Subcutaneous abdominal adipose tissue (tissue), 5 donors: ENCODE measurements at regions not wholly inside any gene's neighbourhood (a gene's known extent, or its start where the extent isn't known, plus 50 kb on each side); places are given as distances from the start of the nearest gene placed in this dataset.

Experiments
- H3K27ac ChIP-seq: one replicate; pipeline ENCODE4 v1.7.0; 2013; ENCODE audit warnings: low read depth, mild to moderate bottlenecking, inconsistent platforms, low read length, moderate library complexity
- H3K27me3 ChIP-seq, 5 donors: one replicate each; pipeline ENCODE4 v1.7.0; 2013; ENCODE audit warnings: low read length in 5 of 5, inconsistent platforms in 1 of 5; ENCODE audit not compliant: control insufficient read depth in 5 of 5, insufficient read depth in 4 of 5
- H3K36me3 ChIP-seq, 5 donors: one replicate each; pipeline ENCODE4 v1.7.0; 2013; ENCODE audit warnings: low read length in 5 of 5; ENCODE audit not compliant: control insufficient read depth in 5 of 5, insufficient read depth in 5 of 5
- H3K4me1 ChIP-seq, 5 donors: one replicate each; pipeline ENCODE4 v1.7.0; 2013; ENCODE audit warnings: low read length in 5 of 5, mild to moderate bottlenecking in 3 of 5, moderate library complexity in 1 of 5; ENCODE audit not compliant: control insufficient read depth in 5 of 5, insufficient read depth in 5 of 5
- H3K4me3 ChIP-seq, 5 donors: one replicate each; pipeline ENCODE4 v1.7.0; 2013; ENCODE audit warnings: low read length in 5 of 5, low read depth in 1 of 5
- H3K9ac ChIP-seq, 5 donors: one replicate each; pipeline ENCODE4 v1.7.0; 2013; ENCODE audit warnings: low read length in 5 of 5, mild to moderate bottlenecking in 4 of 5, moderate library complexity in 3 of 5
- H3K9me3 ChIP-seq, 5 donors: one replicate each; pipeline ENCODE4 v1.7.0; 2013; ENCODE audit warnings: low read length in 5 of 5; ENCODE audit not compliant: control insufficient read depth in 5 of 5
- donor health status: healthy.
- donor health status: healthy.
- donor health status: healthy.
- donor health status: healthy.
- donor health status: healthy.

- Histone ChIP-seq H3K9me3 (no peaks in the 10 kb centered on the region), H3K27ac (peak overlapping the region; percentile 88), H3K4me1 (peaks cover 3 to 28% (median 21%) of the 10 kb centered on the region in 5 donors), H3K27me3 (no peaks in the 10 kb centered on the region), H3K4me3 (no peak overlapping the region), H3K36me3 (no peaks in the 10 kb centered on the region), H3K9ac (no peak overlapping the region)
These were observed 293.1 kb downstream of the SOX4 start for GRCh38 chr6:21886542-21887151.

DNA sequence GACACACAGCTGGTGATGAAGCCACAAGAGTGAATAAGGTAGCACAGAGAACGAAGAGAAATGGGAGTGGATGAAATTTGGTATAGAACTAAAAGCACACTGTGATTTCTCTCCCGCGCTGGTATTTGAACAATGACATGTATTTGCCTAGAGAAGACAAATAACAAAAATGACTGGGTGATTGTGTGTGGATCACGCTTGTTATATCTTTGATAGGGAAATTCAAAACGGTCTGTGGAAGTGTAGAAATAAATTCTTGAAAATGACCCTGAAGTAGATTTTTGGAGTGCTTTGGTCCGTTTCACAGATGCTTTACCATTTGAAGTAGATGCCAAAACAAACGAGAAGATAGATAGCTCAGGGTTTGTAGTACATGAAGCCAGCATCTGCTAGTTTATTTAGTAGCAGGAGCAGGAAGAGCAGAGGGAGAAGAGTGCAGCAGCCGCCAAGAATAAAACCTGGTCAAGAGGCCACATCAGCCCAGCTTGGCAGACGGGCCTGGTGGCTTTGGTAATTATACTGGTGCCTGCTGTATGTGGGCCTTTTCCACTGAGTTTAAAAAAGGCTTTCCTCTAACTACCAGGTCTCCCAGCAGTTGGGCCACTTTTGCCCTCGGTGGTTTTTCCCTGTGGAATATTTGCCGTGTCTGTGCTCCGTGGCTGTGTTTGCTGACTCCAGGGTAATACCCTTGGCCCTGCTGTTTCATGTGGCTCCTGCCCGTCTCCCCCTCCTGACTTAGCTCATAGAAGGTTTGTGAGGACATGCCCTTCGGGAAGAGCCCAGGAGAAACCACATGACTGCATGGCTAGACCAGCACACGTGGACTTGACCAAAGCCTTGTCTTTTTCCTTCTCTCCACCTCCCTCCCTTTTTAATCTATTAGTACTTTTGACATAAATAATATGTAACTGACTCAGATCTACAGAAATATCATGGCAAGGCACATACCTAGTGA is 294.0 kb downstream of the SOX4 start:
- Histone ChIP-seq H3K9ac (no peak overlapping the region), H3K27ac (peak overlapping the region; percentile 88), H3K4me3 (no peak overlapping the region)

GRCh38 chr6:21891080-21891479 is 297.5 kb downstream of the SOX4 start:
- no peaks in the 10 kb centered on the region for H3K9me3 ChIP-seq
- H3K4me3 ChIP-seq: no peak overlapping the region
- no peak overlapping the region for H3K9ac ChIP-seq
- H3K27me3 ChIP-seq: no peaks in the 10 kb centered on the region
- no peaks in the 10 kb centered on the region for H3K36me3 ChIP-seq
- peaks cover 0 to 16% (median 8%) of the 10 kb centered on the region in 5 donors for H3K4me1 ChIP-seq
- no peak overlapping the region for H3K27ac ChIP-seq

More for the DNA sequence above, 294.0 kb downstream of the SOX4 start:
- peaks cover 3 to 28% (median 21%) of the 10 kb centered on the region in 5 donors for H3K4me1 ChIP-seq
- H3K9me3 ChIP-seq: no peaks in the 10 kb centered on the region
- H3K27me3 ChIP-seq: no peaks in the 10 kb centered on the region
- no peaks in the 10 kb centered on the region for H3K36me3 ChIP-seq

DNA sequence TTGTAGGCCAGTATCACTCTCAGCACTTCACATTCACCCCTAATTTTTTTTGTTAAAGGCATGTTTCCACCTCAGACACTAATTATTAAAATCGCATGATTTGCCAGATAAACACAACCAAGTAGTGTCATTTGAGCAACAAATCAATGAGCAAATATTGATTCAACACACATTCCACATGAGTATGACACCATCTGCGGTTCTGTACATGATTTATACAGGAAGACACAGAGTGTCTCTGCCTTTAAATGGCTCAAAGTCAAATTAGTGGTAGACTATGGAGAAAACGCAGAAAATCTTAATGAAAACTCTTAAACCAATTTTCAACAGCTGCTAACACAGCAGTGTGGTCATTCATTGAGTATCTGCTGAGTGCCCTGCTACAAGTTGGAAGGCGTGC is 300.2 kb downstream of the SOX4 start:
- no peaks in the 10 kb centered on the region for H3K9me3 ChIP-seq
- no peaks in the 10 kb centered on the region for H3K36me3 ChIP-seq
- H3K9ac ChIP-seq: no peak overlapping the region
- no peak overlapping the region for H3K27ac ChIP-seq
- no peaks in the 10 kb centered on the region for H3K4me1 ChIP-seq
- no peaks in the 10 kb centered on the region for H3K27me3 ChIP-seq
- no peak overlapping the region for H3K4me3 ChIP-seq

DNA sequence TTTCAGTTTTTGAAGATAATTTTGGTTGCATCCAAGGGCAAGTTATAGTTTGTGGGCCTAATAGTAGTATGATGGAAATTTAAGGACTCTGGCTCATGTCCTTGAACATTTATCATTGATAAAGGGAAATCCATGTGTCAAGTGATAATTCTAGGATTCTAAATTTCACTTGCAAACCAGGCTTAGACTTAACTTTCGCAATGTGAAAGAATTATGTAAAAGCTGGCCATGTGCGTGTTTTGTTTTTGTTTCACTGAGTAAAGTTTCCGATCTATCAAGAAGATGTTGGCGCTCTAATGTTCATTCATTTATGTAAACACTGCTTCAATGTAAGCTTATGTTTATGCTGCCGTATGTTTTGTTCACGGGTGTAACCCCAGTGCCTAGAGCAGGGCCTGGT is 302.0 kb downstream of the SOX4 start:
- H3K36me3 ChIP-seq: no peaks in the 10 kb centered on the region
- no peak overlapping the region for H3K9ac ChIP-seq

GRCh38 chr6:21898107-21898796 is 304.7 kb downstream of the SOX4 start:
- H3K9me3 ChIP-seq: no peaks in the 10 kb centered on the region
- no peaks in the 10 kb centered on the region for H3K4me1 ChIP-seq
- no peak overlapping the region for H3K27ac ChIP-seq
- no peak overlapping the region for H3K4me3 ChIP-seq
- no peaks in the 10 kb centered on the region for H3K27me3 ChIP-seq
- H3K36me3 ChIP-seq: no peaks in the 10 kb centered on the region
- no peak overlapping the region for H3K9ac ChIP-seq

More for the DNA sequence above, 302.0 kb downstream of the SOX4 start:
- Histone ChIP-seq H3K9me3 (no peaks in the 10 kb centered on the region), H3K4me3 (no peak overlapping the region), H3K27ac (no peak overlapping the region), H3K4me1 (no peaks in the 10 kb centered on the region), H3K27me3 (no peaks in the 10 kb centered on the region)

- no peaks in the 10 kb centered on the region for H3K36me3 ChIP-seq
- H3K4me1 ChIP-seq: no peaks in the 10 kb centered on the region
- H3K4me3 ChIP-seq: no peak overlapping the region
- H3K9ac ChIP-seq: no peak overlapping the region
- H3K27ac ChIP-seq: no peak overlapping the region
- no peaks in the 10 kb centered on the region for H3K9me3 ChIP-seq
- no peaks in the 10 kb centered on the region for H3K27me3 ChIP-seq
These were observed 306.2 kb downstream of the SOX4 start for GRCh38 chr6:21899708-21900107.

- Histone ChIP-seq H3K4me3 (no peak overlapping the region), H3K36me3 (no peaks in the 10 kb centered on the region), H3K27ac (no peak overlapping the region), H3K27me3 (no peaks in the 10 kb centered on the region), H3K9ac (no peak overlapping the region), H3K4me1 (no peaks in the 10 kb centered on the region), H3K9me3 (no peaks in the 10 kb centered on the region)
These were observed 307.2 kb downstream of the SOX4 start for GRCh38 chr6:21900730-21901129.

- no peaks in the 10 kb centered on the region for H3K4me1 ChIP-seq
- no peaks in the 10 kb centered on the region for H3K36me3 ChIP-seq
- no peaks in the 10 kb centered on the region for H3K9me3 ChIP-seq
- H3K27ac ChIP-seq: no peak overlapping the region
- H3K27me3 ChIP-seq: no peaks in the 10 kb centered on the region
- H3K4me3 ChIP-seq: no peak overlapping the region
- no peak overlapping the region for H3K9ac ChIP-seq
These were observed 309.1 kb downstream of the SOX4 start for GRCh38 chr6:21902628-21903169.
